Activated CD8-positive, alpha-beta memory T cell treated with anti-CD3 and anti-CD28 coated beads for 24 hours (primary cell): ENCODE measurements at regions not wholly inside any gene's neighbourhood (a gene's known extent, or its start where the extent isn't known, plus 50 kb on each side); places are given as distances from the start of the nearest gene placed in this dataset.
"Not testable (repeated sequence)": the region's sequence is repeated elsewhere in the genome, so short reads cannot be mapped to it uniquely, and the experiment has no call there.

Source experiments
- DNase-seq: peaks from one replicate; pipeline ENCODE4 v3.0.0-alpha.2; 2020

- DNase-seq = no peak
Observed at GRCh38 chr16:86718118-86718517, 139.8 kb downstream of the FOXL1 start.

GRCh38 chr16:86722970-86723369 is 144.6 kb downstream of the FOXL1 start:
- no peak for DNase-seq

- DNase-seq = no peak
Observed at GRCh38 chr16:86723689-86724088, 145.3 kb downstream of the FOXL1 start.

GRCh38 chr16:86725401-86725800 is 147.1 kb downstream of the FOXL1 start:
- DNase-seq = no peak

- no peak for DNase-seq
Observed at GRCh38 chr16:86726340-86726739, 148.0 kb downstream of the FOXL1 start.

- no peak for DNase-seq
Observed at GRCh38 chr16:86727131-86727530, 148.8 kb downstream of the FOXL1 start.

- DNase-seq = no peak
Observed at GRCh38 chr16:86727632-86728031, 149.3 kb downstream of the FOXL1 start.

- DNase-seq = no peak
Observed at GRCh38 chr16:86729686-86730085, 151.3 kb downstream of the FOXL1 start.

- DNase-seq = no peak
Observed at GRCh38 chr16:86730086-86730485, 151.7 kb downstream of the FOXL1 start.

GRCh38 chr16:86730597-86730996 is 152.2 kb downstream of the FOXL1 start:
- no peak for DNase-seq

GRCh38 chr16:86732621-86733295 is 154.4 kb downstream of the FOXL1 start:
- DNase-seq = no peak

GRCh38 chr16:86733546-86734254 is 155.4 kb downstream of the FOXL1 start:
- DNase-seq = no peak

- no peak for DNase-seq
Observed at GRCh38 chr16:86734543-86735460, 156.5 kb downstream of the FOXL1 start.

- no peak for DNase-seq
Observed at GRCh38 chr16:86735727-86736126, 157.4 kb downstream of the FOXL1 start.

GRCh38 chr16:86736502-86736901 is 158.2 kb downstream of the FOXL1 start:
- no peak for DNase-seq

GRCh38 chr16:86737083-86737482 is 158.7 kb downstream of the FOXL1 start:
- no peak for DNase-seq

- not testable (repeated sequence) for DNase-seq
Observed at GRCh38 chr16:86738322-86738721, 160.0 kb downstream of the FOXL1 start.

GRCh38 chr16:86739178-86739577 is 160.8 kb downstream of the FOXL1 start:
- DNase-seq = no peak

- DNase-seq = no peak
Observed at GRCh38 chr16:86739808-86740207, 161.5 kb downstream of the FOXL1 start.

GRCh38 chr16:86740298-86740697 is 161.9 kb downstream of the FOXL1 start:
- no peak for DNase-seq

- DNase-seq = no peak
Observed at GRCh38 chr16:86740906-86741799, 162.8 kb downstream of the FOXL1 start.

GRCh38 chr16:86747761-86748160 is 169.4 kb downstream of the FOXL1 start:
- no peak for DNase-seq

GRCh38 chr16:86748652-86749051 is 170.3 kb downstream of the FOXL1 start:
- no peak for DNase-seq
